ENCODE measurements at regions not wholly inside any gene's neighbourhood (a gene's known extent, or its start where the extent isn't known, plus 50 kb on each side); places are given as distances from the start of the nearest gene placed in this dataset.

DNA sequence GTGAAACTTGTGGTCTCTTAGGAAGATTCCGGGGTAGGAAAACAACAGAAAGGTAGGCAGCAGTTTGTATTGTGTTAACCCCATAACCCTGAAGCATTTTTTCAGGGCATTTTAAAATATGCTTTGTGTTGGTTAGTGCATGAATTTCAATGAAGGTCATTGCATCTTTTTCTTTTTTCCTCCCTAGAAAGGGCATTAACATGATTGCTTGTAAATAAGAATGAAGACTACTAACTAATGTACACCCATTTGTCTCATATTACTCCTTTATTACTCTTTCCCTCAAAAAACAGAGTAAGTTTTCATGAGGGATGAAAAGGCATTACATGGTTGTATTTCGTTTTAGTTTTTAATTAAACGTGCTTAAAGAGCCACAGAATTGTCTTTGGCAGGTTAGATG lies 141.4 kb downstream of the OGFRL1 start:
- TF ChIP-seq POLR2A (IDR thresholded peaks at IDR 0.05) = no peak
- TF ChIP-seq, protein P1, sequence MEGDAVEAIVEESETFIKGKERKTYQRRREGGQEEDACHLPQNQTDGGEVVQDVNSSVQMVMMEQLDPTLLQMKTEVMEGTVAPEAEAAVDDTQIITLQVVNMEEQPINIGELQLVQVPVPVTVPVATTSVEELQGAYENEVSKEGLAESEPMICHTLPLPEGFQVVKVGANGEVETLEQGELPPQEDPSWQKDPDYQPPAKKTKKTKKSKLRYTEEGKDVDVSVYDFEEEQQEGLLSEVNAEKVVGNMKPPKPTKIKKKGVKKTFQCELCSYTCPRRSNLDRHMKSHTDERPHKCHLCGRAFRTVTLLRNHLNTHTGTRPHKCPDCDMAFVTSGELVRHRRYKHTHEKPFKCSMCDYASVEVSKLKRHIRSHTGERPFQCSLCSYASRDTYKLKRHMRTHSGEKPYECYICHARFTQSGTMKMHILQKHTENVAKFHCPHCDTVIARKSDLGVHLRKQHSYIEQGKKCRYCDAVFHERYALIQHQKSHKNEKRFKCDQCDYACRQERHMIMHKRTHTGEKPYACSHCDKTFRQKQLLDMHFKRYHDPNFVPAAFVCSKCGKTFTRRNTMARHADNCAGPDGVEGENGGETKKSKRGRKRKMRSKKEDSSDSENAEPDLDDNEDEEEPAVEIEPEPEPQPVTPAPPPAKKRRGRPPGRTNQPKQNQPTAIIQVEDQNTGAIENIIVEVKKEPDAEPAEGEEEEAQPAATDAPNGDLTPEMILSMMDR (IDR thresholded peaks at IDR 0.05) = no peak

Data from thyroid gland (tissue), 4 donors.